ENCODE measurements at regions not wholly inside any gene's neighbourhood (a gene's known extent, or its start where the extent isn't known, plus 50 kb on each side); places are given as distances from the start of the nearest gene placed in this dataset.
"Not testable (repeated sequence)": the region's sequence is repeated elsewhere in the genome, so short reads cannot be mapped to it uniquely, and the experiment has no call there.

GRCh38 chr14:81584495-81584894, 50.8 kb upstream of the SEL1L start:
- no peak for DNase-seq (ENCODE audit: low read depth in 2 of 2)

DNA sequence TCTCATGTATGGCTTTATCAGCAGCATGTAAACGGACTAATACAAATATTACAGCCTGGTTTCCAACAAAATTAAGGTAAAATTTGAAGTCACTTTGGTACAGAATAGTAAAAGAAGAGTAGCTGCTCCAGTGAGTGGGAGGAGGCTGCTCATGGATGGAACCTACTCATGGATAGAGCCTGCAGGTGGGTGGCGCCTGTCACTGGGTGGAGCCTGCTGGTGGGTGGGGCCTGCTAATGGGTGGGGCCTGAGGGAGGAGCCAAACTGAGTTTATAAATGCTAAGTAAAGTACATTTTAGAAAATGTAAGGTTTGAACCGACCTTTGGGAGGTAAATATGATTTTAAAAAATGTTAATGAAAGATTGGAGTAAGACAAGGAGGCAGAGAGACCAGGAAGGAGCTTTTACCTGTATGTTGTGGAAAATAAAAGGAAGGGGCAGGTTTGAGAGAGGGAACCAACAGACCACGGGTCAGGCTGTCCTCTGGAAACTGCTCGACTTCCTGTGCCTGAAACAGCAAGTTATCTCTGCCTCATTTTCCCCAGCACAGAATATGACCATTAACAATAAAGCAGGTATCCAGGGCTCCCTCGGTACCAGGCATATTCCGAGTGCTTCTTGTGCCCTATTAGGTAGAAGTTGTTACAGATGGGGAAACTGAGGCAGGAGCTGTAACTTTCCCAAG, 55.9 kb upstream of the SEL1L start:
- no peak for DNase-seq (ENCODE audit: low read depth in 2 of 2)

DNA sequence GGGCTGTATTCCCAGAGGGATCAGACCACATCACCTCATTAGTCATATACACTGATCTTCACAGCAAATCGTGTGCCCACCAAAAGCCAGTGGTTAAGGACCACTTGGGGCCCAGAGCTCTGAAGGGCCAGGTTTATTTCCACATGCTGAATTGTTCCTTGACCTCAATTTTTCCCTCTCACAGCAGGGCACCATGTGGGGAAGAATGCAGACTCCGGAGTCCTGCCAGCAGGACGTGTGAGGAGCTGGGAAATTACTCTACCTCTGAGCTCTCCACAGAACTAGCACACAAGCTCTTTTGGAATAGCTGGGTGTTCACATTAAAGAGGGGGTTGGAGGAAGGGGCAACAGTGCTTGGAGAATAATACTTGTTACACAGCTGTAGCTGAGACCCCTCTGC, 57.6 kb upstream of the SEL1L start:
- no peak for DNase-seq (ENCODE audit: low read depth in 2 of 2)

- DNase-seq (ENCODE audit: low read depth in 2 of 2) = no peak
Measured at GRCh38 chr14:81594012-81594411, 60.4 kb upstream of the SEL1L start.

- DNase-seq (ENCODE audit: low read depth in 2 of 2) = no peak
Measured at GRCh38 chr14:81605660-81606059, 72.0 kb upstream of the SEL1L start.

DNA sequence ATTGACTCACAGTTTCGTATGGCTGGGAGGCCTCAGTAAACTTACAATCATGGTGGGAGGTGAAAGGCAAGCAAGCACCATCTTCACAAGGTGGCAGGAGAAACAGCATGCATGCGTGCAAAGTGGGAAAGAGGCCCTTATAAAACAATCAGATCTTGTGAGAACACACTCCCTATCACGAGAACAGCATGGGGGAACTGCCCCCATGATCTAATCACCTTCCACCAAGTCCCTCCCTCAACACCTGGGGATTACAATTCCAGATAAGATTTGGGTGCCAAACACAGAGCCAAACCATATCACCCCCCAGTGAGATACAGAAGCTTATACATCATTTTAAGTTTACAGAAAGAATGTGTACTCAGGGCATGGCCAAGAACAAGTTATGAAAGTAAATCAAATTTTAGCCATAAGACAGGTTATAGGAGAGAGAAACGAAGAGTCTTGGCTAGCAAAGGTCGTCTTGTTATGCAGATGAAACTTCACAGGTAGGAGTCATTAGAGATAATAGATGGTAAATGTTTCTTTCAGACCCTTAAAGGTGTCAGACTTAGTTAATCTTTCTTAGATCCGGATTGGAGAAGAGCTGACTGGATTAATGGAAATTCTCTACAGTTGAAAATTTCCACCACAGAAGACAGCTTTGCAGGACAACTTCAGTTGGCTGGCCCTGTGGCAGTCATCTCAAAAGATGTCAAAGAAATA, 79.8 kb upstream of the SEL1L start:
- DNase-seq (ENCODE audit: low read depth in 2 of 2) = no peak

DNA sequence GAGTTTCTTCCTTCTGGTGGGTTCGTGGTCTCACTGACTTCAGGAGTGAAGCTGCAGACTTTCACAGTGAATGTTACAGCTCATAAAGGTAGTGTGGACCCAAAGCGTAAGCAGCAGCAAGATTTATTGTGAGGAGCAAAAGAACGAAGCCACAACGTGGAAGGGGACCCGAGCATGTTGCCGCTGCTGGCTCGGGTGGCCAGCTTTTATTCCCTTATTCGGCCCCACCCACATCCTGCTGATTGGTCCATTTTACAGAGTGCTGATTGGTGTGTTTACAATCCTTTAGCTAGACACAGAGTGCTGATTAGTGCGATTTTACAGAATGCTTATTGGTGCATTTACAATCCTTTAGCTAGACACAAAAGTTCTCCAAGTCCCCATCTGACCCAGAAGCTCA, 80.6 kb upstream of the SEL1L start:
- DNase-seq (ENCODE audit: low read depth in 2 of 2) = not testable (repeated sequence)

DNA sequence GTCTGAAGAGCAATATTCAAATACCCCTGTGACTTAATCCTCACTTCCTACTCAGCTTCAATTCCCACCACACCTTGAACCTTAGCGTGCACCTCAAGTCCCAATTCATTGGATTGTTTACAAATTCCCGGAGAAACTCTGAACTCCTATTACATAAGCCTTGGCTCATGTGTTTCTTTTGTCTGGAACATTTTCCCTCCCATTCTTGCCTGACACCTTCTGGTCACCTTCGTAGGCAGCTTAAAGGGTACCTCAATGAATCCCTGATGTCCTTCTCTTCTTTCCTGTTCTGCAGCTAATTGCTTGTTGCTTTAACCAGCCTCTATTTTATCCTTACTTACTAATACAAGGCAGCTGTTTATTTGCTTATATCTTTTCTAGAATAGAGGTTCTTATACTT, 85.0 kb upstream of the SEL1L start:
- no peak for DNase-seq (ENCODE audit: low read depth in 2 of 2)

DNA sequence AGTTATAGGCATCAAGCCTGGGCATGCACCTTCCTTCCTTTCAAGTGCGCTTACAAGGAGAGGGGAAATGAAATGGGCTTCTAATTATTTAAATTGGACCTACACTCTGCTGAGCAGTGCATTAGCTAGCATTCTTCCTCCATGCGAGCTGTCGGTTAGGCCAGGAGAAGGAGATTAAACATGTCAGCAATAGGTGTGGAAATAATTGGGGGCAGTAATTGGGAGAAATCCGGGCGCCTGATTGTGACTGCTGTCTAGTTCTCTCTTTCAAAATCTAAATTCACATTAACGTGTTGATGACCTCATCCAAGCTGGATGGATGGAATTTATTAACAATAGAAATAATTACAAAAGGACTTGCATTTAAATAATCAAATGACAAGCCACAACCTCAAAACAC, 86.2 kb upstream of the SEL1L start:
- DNase-seq (ENCODE audit: low read depth in 2 of 2) = no peak

- not testable (repeated sequence) for DNase-seq (ENCODE audit: low read depth in 2 of 2)
Measured at GRCh38 chr14:81623771-81624396, 90.2 kb upstream of the SEL1L start.

DNA sequence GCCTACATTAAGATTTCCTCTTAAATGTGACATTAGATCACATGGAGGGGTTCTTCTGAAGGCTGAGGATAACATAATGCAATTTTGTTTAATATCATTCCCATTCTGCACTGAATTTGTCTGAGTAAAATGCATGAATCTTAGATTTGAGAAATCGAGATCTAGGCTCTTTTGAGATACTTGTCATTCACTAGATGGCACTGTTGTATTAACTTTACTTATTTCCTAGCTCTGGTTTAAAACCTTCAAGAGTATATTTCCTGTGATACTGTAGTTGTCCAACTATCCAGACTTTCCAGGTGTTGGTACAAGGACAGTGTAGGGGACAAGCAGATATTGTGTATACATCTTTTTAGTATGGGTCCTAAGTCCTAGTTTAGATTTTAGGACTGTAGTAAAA, 91.7 kb upstream of the SEL1L start:
- no peak for DNase-seq (ENCODE audit: low read depth in 2 of 2)

- DNase-seq (ENCODE audit: low read depth in 2 of 2) = no peak
Measured at GRCh38 chr14:81632157-81632556, 98.5 kb upstream of the SEL1L start.

GRCh38 chr14:81633496-81633895, 99.8 kb upstream of the SEL1L start:
- no peak for DNase-seq (ENCODE audit: low read depth in 2 of 2)

DNA sequence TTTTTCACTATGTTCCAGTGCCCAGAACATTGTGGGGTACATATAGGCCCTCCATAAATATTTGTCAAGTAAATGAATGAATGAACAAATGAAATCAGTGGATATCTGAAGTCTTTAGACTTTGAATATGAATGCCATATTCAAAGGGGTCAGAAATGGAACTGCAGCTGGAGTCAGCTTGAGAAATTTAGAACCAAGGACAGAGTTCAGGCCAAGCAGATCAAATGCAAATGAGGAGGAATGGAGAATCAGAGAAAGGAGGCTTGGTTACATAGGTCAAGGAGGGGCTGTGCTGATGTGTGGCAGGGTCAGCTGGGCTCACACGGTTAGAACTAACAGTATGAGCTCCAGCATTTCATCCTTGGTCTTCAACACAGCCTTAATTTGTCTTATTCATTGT, 104.0 kb upstream of the SEL1L start:
- no peak for DNase-seq (ENCODE audit: low read depth in 2 of 2)

DNA sequence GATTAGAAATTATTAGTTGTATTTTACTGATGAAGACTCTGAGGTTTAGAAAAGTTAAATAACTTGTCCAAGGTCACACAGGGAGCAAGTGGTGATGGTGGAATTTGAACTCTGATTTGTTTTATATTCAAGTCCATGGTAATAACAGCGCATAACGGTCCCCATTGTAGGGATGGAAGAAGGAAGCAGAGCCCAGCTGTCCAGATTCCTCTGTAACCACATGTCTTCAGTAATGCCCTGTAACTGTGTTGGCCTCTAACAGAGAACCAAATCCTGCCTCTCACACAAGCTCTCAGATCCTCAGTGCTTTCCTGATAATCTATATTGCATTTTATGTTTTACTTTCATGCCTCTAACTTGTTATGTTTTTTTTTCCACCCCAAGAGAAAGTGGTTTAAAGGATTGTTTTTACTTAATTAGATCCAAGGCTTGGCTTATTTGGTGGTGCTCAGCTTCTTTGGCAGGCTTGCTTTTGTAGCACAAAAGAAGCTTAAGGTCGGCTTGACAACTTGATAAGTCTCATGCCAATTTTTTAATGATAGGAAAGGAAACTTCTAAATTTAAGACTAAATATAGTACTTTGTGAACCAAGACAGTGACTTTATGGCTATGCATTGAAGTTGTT, 105.1 kb upstream of the SEL1L start:
- DNase-seq (ENCODE audit: low read depth in 2 of 2) = no peak

DNA sequence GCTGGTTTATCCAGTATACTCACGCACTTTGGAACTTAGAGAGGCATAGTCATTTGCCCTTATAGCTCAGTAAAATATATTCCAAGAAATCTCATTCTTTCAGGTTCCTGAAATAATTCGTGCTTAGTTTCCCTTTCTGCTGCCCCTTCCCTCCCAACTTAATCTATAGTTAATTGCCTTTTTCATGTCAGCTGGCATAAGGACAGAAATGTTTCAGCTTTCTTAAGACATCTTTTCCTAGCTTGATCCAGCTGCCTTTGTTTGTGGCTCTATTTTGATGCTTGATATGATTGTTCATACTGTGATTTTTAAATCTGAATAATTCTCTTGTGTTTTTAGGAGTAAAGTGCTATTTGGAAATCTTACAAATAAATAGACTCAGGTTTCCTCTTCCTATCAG, 120.0 kb upstream of the SEL1L start:
- no peak for DNase-seq (ENCODE audit: low read depth in 2 of 2)

- DNase-seq (ENCODE audit: low read depth in 2 of 2) = no peak
Measured at GRCh38 chr14:81655423-81656314, 122.0 kb upstream of the SEL1L start.

GRCh38 chr14:81656811-81657210, 123.2 kb upstream of the SEL1L start:
- no peak for DNase-seq (ENCODE audit: low read depth in 2 of 2)

GRCh38 chr14:81662066-81662465, 128.4 kb upstream of the SEL1L start:
- DNase-seq (ENCODE audit: low read depth in 2 of 2) = no peak

GRCh38 chr14:81662570-81663197, 129.0 kb upstream of the SEL1L start:
- DNase-seq (ENCODE audit: low read depth in 2 of 2) = no peak

DNA sequence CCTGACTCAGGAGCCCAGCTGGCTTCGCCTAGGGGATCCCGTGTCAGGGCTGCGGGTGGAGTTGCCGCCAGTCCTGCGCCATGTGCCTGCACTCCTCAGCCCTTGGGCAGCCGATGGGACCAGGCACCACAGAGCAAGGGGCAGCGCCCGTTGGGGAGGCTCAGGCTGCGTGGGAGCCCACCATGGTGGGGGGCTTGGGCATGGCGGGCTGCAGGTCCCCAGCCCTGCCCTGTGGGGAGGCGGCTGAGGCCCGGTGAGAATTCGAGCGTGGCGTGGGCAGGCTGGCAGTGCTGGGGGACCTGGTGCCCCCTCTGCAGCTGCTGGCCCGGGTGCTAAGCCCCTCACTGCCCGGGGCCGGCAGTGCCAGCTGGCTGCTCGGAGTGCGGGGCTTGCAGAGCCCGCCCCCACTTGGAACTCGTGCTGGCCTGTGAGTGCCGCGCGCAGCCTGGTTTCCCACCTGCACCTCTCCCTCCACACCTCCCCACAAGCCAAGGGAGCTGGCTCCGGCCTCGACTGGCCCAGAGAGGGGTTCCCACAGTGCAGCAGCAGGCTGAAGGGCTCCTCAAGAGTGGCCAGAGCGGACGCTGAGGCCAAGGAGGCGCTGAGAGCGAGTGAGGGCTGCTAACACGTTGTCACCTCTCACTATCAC, 135.1 kb upstream of the SEL1L start:
- DNase-seq (ENCODE audit: low read depth in 2 of 2) = no peak

Data from stimulated activated CD4-positive, alpha-beta T cell treated with anti-CD3 and anti-CD28 coated beads, Interleukin-12 subunit alpha, Interleukin-12 subunit beta, amount 100 ng/mL, for 24 hours (primary cell).